ENCODE measurements at regions not wholly inside any gene's neighbourhood (a gene's known extent, or its start where the extent isn't known, plus 50 kb on each side); places are given as distances from the start of the nearest gene placed in this dataset.

DNA sequence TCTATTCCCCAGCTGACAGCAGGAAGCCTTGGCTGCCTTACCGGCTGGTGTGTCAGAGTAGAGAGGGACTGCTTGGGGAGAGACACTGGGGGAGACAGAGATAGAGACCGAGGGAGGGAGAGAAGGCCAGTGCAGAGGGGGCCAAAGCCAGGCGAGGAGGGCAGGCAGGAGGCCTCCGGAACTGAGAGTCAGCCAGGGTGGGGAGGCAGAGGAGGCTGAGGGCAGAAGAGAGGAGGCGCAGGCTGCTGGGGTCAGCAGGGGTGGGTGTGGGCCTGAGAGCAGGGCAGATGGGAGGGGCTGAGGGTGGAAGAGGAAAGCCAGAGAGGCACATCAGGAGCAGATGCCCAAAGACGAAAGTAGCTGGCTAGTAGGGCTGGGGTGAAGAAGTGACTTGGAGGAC is 57.2 kb upstream of the PAX2 start:
- H3K27ac ChIP-seq = no peak overlapping the region
- no peaks in the 10 kb centered on the region for H3K9me3 ChIP-seq
- peaks cover 17% of the 10 kb centered on the region for H3K27me3 ChIP-seq
- TF ChIP-seq, protein P1, sequence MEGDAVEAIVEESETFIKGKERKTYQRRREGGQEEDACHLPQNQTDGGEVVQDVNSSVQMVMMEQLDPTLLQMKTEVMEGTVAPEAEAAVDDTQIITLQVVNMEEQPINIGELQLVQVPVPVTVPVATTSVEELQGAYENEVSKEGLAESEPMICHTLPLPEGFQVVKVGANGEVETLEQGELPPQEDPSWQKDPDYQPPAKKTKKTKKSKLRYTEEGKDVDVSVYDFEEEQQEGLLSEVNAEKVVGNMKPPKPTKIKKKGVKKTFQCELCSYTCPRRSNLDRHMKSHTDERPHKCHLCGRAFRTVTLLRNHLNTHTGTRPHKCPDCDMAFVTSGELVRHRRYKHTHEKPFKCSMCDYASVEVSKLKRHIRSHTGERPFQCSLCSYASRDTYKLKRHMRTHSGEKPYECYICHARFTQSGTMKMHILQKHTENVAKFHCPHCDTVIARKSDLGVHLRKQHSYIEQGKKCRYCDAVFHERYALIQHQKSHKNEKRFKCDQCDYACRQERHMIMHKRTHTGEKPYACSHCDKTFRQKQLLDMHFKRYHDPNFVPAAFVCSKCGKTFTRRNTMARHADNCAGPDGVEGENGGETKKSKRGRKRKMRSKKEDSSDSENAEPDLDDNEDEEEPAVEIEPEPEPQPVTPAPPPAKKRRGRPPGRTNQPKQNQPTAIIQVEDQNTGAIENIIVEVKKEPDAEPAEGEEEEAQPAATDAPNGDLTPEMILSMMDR (IDR thresholded peaks at IDR 0.05) = no peak
- no peaks in the 10 kb centered on the region for H3K36me3 ChIP-seq
- no peaks in the 10 kb centered on the region for H3K4me1 ChIP-seq
- no peak overlapping the region for H3K4me3 ChIP-seq
- DNase-seq = no peak
- intact Hi-C loops (cut with DNase I) = no loop called here
- H3K9ac ChIP-seq (ENCODE audit: low read depth in 2 of 2, low read length in 2 of 2) = no peak overlapping the region

DNA sequence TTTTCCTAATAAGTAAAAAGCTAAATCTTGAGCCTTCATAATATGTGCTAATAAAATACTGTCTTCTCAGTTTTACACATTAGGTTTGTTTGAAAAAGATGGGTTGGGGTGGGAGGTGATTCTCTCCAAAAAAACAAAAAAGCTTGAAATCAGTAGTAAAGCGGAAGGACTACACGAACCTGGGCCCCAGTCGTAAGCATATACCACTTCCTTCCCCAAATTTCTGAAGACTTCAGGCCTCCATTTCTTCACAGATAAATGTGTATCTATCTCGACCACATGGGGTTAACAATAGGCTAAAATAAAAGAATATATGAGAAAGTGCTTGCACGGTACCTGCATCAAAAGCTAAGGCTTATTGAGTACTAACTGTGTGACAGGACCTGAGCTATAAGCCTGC is 51.6 kb upstream of the PAX2 start:
- intact Hi-C loops (cut with DNase I) = no loop called here
- TF ChIP-seq, protein P1 (IDR thresholded peaks at IDR 0.05) = no peak
- Histone ChIP-seq H3K27ac (no peak overlapping the region), H3K27me3 (no peaks in the 10 kb centered on the region), H3K9ac (ENCODE audit: low read depth in 2 of 2, low read length in 2 of 2) (no peak overlapping the region), H3K4me3 (no peak overlapping the region), H3K9me3 (no peaks in the 10 kb centered on the region), H3K36me3 (no peaks in the 10 kb centered on the region), H3K4me1 (no peaks in the 10 kb centered on the region)
- DNase-seq = no peak
